ENCODE measurements at regions not wholly inside any gene's neighbourhood (a gene's known extent, or its start where the extent isn't known, plus 50 kb on each side); places are given as distances from the start of the nearest gene placed in this dataset.

DNA sequence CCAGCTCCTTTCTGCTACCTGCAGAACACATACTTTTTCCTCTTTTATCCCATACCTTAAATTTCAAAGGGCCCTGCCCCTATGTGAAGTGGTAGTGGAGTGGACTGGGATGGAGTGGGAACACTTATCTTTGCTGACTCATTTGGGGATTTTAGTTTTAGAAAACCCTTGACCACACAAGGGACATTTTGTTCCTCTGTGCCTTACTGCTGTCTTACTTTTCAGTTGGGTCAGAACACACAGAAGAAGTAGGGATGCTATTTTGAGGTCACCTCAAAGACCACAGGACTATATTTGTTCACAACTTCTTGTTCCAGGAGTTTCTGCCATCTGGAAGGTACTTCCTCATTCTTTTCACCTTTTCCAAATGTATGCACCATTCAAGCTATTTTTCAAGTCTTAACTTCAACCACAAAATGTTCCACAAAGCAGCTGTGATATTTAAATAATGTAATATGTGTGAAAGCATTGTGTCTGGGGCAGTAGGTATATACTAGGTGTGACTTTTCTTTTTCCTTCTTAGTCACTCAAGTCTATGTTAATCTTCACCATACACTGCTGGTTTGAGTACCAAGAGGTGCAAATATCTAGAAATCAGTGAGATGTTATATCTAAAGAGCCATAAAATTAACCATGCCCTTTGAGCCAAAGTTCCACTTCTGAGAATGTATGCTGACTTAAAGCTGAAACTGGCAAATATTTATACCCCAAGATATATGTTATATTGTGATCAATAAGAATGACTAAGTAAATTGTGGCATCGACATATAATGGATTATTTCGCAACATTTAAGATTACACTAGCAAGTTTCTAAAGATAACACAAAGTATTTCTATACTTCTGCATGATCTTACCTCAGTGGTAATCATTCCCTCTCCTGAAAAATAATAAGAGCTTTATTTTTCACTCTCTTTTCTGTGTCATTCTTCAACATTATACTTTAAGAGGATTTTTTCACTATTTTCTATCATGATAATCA, 308.5 kb downstream of the MRPL39 start:
- ChIA-PET POLR2A (no interaction called here), CTCF (no interaction called here)
- Histone ChIP-seq H3K9ac (ENCODE audit: low read length) (no peak overlapping the region), H3K27me3 (replicated peaks in 1 of 4; ENCODE audit: control extremely low read depth in 1 of 4, control insufficient read depth in 3 of 4, insufficient read depth in 4 of 4, low read length in 3 of 4) (no peaks in the 10 kb centered on the region), H3K9me3 (ENCODE audit: control extremely low read depth in 1 of 3, control insufficient read depth in 2 of 3, insufficient read depth in 1 of 3, low read length in 2 of 3) (peaks cover 0 to 3% (median 0%) of the 10 kb centered on the region in 3 donors), H3K79me2 (ENCODE audit: control insufficient read depth, insufficient read depth, low read length) (no peaks in the 10 kb centered on the region), H3K4me1 (ENCODE audit: control insufficient read depth in 2 of 2, insufficient read depth in 2 of 2, low read length in 2 of 2) (peaks cover 36 to 42% of the 10 kb centered on the region in 2 donors), H4K20me1 (ENCODE audit: control insufficient read depth, insufficient read depth, low read length, poor library complexity, severe bottlenecking) (no peaks in the 10 kb centered on the region), H3K27ac (ENCODE audit: low read length in 2 of 2) (no peak overlapping the region), H3K4me2 (replicated peaks; ENCODE audit: low read depth, low read length, poor library complexity, severe bottlenecking) (peak overlapping the region; percentile 17), H2AFZ (ENCODE audit: insufficient read depth, low read depth, low read length, poor library complexity, severe bottlenecking) (no peak overlapping the region), H3K36me3 (replicated peaks in 1 of 2; ENCODE audit: control extremely low read depth in 1 of 2, control insufficient read depth in 1 of 2, extremely low read depth in 1 of 2, insufficient read depth in 2 of 2, low read length in 1 of 2) (no peaks in the 10 kb centered on the region), H3K4me3 (ENCODE audit: control extremely low read depth in 1 of 5, extremely low read depth in 1 of 5, insufficient read depth in 1 of 5, low read depth in 2 of 5, low read length in 4 of 5) (no peak overlapping the region)
- TF ChIP-seq, protein P1, sequence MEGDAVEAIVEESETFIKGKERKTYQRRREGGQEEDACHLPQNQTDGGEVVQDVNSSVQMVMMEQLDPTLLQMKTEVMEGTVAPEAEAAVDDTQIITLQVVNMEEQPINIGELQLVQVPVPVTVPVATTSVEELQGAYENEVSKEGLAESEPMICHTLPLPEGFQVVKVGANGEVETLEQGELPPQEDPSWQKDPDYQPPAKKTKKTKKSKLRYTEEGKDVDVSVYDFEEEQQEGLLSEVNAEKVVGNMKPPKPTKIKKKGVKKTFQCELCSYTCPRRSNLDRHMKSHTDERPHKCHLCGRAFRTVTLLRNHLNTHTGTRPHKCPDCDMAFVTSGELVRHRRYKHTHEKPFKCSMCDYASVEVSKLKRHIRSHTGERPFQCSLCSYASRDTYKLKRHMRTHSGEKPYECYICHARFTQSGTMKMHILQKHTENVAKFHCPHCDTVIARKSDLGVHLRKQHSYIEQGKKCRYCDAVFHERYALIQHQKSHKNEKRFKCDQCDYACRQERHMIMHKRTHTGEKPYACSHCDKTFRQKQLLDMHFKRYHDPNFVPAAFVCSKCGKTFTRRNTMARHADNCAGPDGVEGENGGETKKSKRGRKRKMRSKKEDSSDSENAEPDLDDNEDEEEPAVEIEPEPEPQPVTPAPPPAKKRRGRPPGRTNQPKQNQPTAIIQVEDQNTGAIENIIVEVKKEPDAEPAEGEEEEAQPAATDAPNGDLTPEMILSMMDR (IDR thresholded peaks at IDR 0.05) = no peak
- TF ChIP-seq EZH2 (IDR thresholded peaks at IDR 0.05; ENCODE audit: borderline replicate concordance, insufficient read depth, low read depth, low read length, poor library complexity, severe bottlenecking) = no peak
- H3K4me1 Mint-ChIP-seq = peaks cover 62% of the 10 kb centered on the region
- DNase-seq (peak; percentile 22), ATAC-seq (ENCODE audit: low read depth) (peak; percentile 61)
- H3K27ac Mint-ChIP-seq = no peak overlapping the region
- H3K4me3 Mint-ChIP-seq = peak overlapping the region; percentile 33
- WGBS (ENCODE audit: insufficient coverage) = no CpG with 5 or more reads among the region's 2 CpGs
- H3K27me3 Mint-ChIP-seq = no peaks in the 10 kb centered on the region
- intact Hi-C loops (cut with micrococcal nuclease) = no loop called here
- H3K9me3 Mint-ChIP-seq (ENCODE audit: insufficient read depth) = peaks cover 2% of the 10 kb centered on the region

DNA sequence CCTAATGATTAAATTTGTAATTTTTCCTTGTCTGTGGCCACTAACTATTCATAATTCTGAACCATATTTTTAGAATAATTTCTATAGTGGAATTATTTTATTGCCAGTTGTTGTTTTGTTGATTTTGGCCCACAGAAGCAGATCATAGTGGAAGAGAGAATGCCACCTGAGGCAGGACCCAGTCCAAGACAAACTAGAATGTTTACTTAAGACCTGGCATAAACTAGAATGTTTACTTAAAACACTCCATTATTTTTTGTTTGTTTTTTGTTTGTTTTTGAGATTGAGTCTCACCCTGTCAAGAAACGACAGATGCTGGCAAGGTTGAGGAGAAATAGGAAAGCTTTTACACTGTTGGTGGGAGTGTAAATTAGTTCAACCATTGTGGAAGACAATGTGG, 310.2 kb downstream of the MRPL39 start:
- intact Hi-C loops (cut with micrococcal nuclease) = no loop called here
- no peak for DNase-seq
- H3K4me2 ChIP-seq (replicated peaks; ENCODE audit: low read depth, low read length, poor library complexity, severe bottlenecking) = no peak overlapping the region
- ChIA-PET CTCF (no interaction called here), POLR2A (no interaction called here)
- H3K9me3 ChIP-seq (ENCODE audit: control extremely low read depth in 1 of 3, control insufficient read depth in 2 of 3, insufficient read depth in 1 of 3, low read length in 2 of 3) = peaks cover 0 to 3% (median 0%) of the 10 kb centered on the region in 3 donors
- H3K36me3 ChIP-seq (replicated peaks in 1 of 2; ENCODE audit: control extremely low read depth in 1 of 2, control insufficient read depth in 1 of 2, extremely low read depth in 1 of 2, insufficient read depth in 2 of 2, low read length in 1 of 2) = no peaks in the 10 kb centered on the region
- WGBS (ENCODE audit: insufficient coverage) = no CpG with 5 or more reads among the region's 1 CpG
- no peak overlapping the region for H3K27ac Mint-ChIP-seq
- H3K27me3 Mint-ChIP-seq = no peaks in the 10 kb centered on the region
- H3K4me1 Mint-ChIP-seq = peaks cover 60% of the 10 kb centered on the region
- no peak overlapping the region for H2AFZ ChIP-seq (ENCODE audit: insufficient read depth, low read depth, low read length, poor library complexity, severe bottlenecking)
- no peak overlapping the region for H3K4me3 Mint-ChIP-seq
- no peaks in the 10 kb centered on the region for H4K20me1 ChIP-seq (ENCODE audit: control insufficient read depth, insufficient read depth, low read length, poor library complexity, severe bottlenecking)
- ATAC-seq (ENCODE audit: low read depth) = no peak
- no peaks in the 10 kb centered on the region for H3K79me2 ChIP-seq (ENCODE audit: control insufficient read depth, insufficient read depth, low read length)
- H3K27me3 ChIP-seq (replicated peaks in 1 of 4; ENCODE audit: control extremely low read depth in 1 of 4, control insufficient read depth in 3 of 4, insufficient read depth in 4 of 4, low read length in 3 of 4) = no peaks in the 10 kb centered on the region
- no peak for TF ChIP-seq EZH2 (IDR thresholded peaks at IDR 0.05; ENCODE audit: borderline replicate concordance, insufficient read depth, low read depth, low read length, poor library complexity, severe bottlenecking)
- TF ChIP-seq, protein P1 (IDR thresholded peaks at IDR 0.05) = no peak
- H3K4me1 ChIP-seq (ENCODE audit: control insufficient read depth in 2 of 2, insufficient read depth in 2 of 2, low read length in 2 of 2) = peaks cover 36 to 42% of the 10 kb centered on the region in 2 donors
- H3K9ac ChIP-seq (ENCODE audit: low read length) = no peak overlapping the region
- H3K27ac ChIP-seq (ENCODE audit: low read length in 2 of 2) = no peak overlapping the region
- no peak overlapping the region for H3K4me3 ChIP-seq (ENCODE audit: control extremely low read depth in 1 of 5, extremely low read depth in 1 of 5, insufficient read depth in 1 of 5, low read depth in 2 of 5, low read length in 4 of 5)
- H3K9me3 Mint-ChIP-seq (ENCODE audit: insufficient read depth) = peaks cover 2% of the 10 kb centered on the region

Data from B cell (primary cell).